HFF-Myc (cell line): ENCODE measurements at regions not wholly inside any gene's neighbourhood (a gene's known extent, or its start where the extent isn't known, plus 50 kb on each side); places are given as distances from the start of the nearest gene placed in this dataset.
"Not testable (repeated sequence)": the region's sequence is repeated elsewhere in the genome, so short reads cannot be mapped to it uniquely, and the experiment has no call there.

Experiments
- DNase-seq: peaks from one replicate; pipeline ENCODE4 v3.0.0-alpha.2; 2011; ENCODE audit warnings: low read depth; ENCODE audit errors: extremely low read depth
- H3K4me3 ChIP-seq: replicated peaks from 2 replicates; pipeline ENCODE4 v1.5.1; 2011; ENCODE audit warnings: low read depth, mild to moderate bottlenecking, control low read depth, low read length
- CTCF ChIP-seq: IDR thresholded peaks from 2 replicates; pipeline ENCODE4 v1.5.1; 2012; ENCODE audit warnings: mild to moderate bottlenecking, low read depth, low read length, control low read depth; ENCODE audit errors: missing control alignments

- no peak overlapping the region for H3K4me3 ChIP-seq
- TF ChIP-seq CTCF = no peak
- no peak for DNase-seq
Observed at GRCh38 chr5:118310401-118310800, 677.9 kb downstream of the DTWD2 start.

GRCh38 chr5:118303296-118303695 is 685.1 kb downstream of the DTWD2 start:
- TF ChIP-seq CTCF = no peak
- DNase-seq = no peak

GRCh38 chr5:118302786-118303185 is 685.6 kb downstream of the DTWD2 start:
- TF ChIP-seq CTCF = no peak
- no peak for DNase-seq
- no peak overlapping the region for H3K4me3 ChIP-seq

More at GRCh38 chr5:118303296-118303695, 685.1 kb downstream of the DTWD2 start:
- no peak overlapping the region for H3K4me3 ChIP-seq

DNA sequence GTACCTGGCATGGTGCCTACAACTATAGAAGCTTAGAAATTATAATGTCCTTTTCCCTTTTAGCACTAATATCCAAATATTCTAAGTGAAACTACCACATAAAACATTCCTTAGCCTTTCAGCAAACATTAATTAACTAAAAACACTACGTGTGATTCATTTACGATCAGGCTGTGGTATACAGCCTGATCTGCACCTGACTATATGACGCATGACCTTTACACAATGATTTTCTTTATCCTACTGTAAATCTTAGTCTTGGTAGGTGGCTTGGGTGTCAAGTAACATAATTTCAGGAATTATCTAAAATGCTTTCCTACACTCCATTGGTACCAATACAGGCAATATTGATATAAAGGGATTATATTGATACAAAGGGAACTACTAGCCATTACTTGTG is 686.7 kb downstream of the DTWD2 start:
- DNase-seq = no peak
- no peak for TF ChIP-seq CTCF

GRCh38 chr5:118295045-118295444 is 693.3 kb downstream of the DTWD2 start:
- H3K4me3 ChIP-seq = no peak overlapping the region
- TF ChIP-seq CTCF = no peak

More for the DNA sequence above, 686.7 kb downstream of the DTWD2 start:
- no peak overlapping the region for H3K4me3 ChIP-seq

GRCh38 chr5:118293378-118293777 is 695.0 kb downstream of the DTWD2 start:
- no peak for TF ChIP-seq CTCF
- no peak overlapping the region for H3K4me3 ChIP-seq
- DNase-seq = no peak

More at GRCh38 chr5:118295045-118295444, 693.3 kb downstream of the DTWD2 start:
- DNase-seq = no peak

DNA sequence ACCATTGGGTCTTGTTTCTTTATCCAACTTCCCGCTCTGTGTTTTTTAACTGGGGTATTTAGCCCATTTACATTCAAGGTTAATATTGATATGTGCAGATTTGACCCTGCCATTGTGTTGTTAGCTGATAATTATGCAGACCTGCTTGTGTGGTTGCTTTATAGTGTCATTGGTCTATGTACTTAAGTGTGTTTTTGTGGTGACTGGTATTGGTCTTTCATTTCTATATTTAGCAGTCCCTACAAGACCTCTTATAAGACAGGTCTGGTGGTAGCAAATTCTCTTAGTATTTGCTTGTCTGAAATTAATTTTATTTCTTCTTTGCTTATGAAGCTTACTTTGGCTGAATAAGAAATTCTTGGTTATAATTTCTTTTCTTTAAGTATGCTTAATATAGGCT is 698.1 kb downstream of the DTWD2 start:
- no peak for DNase-seq
- TF ChIP-seq CTCF = no peak

DNA sequence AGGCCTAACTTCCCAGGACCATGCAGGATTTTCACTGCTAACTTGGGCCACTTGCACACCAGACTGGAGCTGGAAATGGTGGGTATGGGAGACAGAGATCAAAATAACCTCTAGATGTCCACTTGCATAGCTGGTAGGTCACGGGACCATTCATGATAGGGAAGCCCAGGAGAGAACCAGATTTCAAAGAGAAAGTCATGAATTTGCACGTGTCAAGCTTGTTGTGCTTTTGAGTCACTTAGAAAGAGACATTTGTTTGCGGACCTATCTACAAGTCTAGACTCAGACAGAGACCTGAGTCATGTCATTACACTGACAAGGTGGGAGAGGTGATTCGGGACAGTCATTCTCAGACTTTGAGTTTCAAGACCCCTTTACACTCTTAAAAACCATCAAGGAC is 704.1 kb downstream of the DTWD2 start:
- H3K4me3 ChIP-seq, DNase-seq: not testable (repeated sequence)

More for the DNA sequence above, 698.1 kb downstream of the DTWD2 start:
- H3K4me3 ChIP-seq = no peak overlapping the region

GRCh38 chr5:118282480-118283038 is 705.8 kb downstream of the DTWD2 start:
- not testable (repeated sequence) for DNase-seq

More at GRCh38 chr5:118282480-118283038, 705.8 kb downstream of the DTWD2 start:
- not testable (repeated sequence) for H3K4me3 ChIP-seq
